GM19463 (cell line): ENCODE measurements at regions not wholly inside any gene's neighbourhood (a gene's known extent, or its start where the extent isn't known, plus 50 kb on each side); places are given as distances from the start of the nearest gene placed in this dataset.
"Not testable (repeated sequence)": the region's sequence is repeated elsewhere in the genome, so short reads cannot be mapped to it uniquely, and the experiment has no call there.

ENCODE experiments used
- ATAC-seq: cut with Tn5 transposase; IDR thresholded peaks from one replicate; pipeline ENCODE4 v1.9.1; 2021; ENCODE audit warnings: mild to moderate bottlenecking, moderate library complexity; ENCODE audit not compliant: unreplicated experiment

DNA sequence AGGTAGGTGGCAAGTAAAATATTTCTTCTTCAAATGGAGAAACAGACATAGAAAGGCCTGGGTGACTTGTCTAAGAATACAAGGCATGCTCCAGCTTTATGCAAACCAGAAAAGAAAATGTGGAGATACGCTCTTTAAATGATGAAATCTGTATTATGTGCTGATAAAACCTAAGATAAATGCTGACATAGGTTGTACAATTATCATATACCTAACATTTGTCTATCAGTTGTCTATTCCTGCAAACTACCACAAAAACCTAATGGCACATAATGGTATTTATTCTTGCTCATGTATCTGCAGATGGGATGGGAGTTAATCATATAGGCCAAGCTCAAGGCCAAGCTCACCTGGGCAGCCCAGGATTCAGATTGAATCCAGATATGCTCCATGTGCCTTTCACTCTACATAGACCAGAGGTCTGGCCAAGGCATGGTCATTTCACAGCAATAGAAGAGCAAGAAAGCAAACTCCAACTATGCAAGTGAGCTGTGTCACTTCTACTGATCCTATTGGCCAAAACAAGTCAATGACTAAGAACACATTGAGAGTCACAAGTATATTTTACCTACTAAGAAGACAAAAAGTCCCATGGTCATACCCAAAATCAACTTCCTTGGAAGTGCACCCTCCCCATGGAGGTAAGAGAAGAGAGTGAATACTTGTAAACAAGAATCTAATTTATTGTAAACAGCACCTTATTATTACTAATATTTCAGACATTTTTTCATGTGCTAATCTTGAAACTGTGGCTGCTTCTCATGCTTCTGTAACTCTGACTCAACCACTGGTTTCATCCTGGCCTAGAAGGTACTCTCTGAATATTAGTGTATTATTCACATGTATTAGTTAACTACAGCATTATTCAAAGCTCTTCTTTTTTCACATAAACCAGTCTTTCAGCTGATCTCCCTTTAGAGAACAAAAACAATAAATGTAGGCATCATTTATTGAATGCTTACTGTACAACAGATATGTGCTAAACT lies 270.7 kb upstream of the SOX9 start:
- peak; percentile 88 for ATAC-seq

- peak; percentile 42 for ATAC-seq
These were observed 270.0 kb upstream of the SOX9 start for GRCh38 chr17:71850812-71851211.

- no peak for ATAC-seq
These were observed 265.8 kb upstream of the SOX9 start for GRCh38 chr17:71855010-71855409.

GRCh38 chr17:71864755-71865154 lies 256.1 kb upstream of the SOX9 start:
- ATAC-seq, result no peak

- ATAC-seq, result no peak
These were observed 254.7 kb upstream of the SOX9 start for GRCh38 chr17:71866095-71866494.

- no peak for ATAC-seq
These were observed 251.5 kb upstream of the SOX9 start for GRCh38 chr17:71869293-71869692.

DNA sequence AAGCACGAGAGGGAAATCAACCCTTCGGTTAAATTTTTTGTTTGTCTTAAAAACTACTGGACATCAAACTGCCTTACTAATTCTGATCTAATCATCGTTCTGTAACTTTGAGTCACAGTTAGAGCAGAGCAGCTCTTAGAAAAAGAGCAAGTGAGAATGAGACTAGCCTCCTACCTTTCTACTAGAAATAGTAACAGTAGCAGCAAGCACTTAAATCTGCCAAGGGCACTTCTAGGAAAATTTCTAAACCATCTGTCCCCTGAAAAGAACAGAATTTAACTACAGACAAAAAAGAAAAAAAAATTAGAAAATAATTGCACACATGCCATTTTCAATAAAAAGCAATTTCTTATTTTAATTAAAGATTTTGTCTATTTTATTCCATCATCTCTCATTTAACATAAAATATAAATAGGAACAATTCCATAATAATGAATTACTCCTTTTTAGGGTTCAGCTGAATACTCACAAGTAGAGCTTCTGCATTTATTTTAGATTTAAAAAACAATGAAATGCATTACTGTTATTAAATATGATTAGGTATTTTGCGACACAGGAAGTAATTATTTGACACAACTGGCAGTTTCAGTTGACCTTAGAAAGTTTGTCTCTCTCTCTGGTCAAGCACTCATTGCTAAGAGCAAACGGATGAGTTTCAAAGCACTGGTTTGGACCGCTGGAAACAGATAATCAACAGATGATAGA lies 250.8 kb upstream of the SOX9 start:
- ATAC-seq, result no peak

- ATAC-seq, result no peak
These were observed 250.3 kb upstream of the SOX9 start for GRCh38 chr17:71870546-71870862.

- ATAC-seq, result no peak
These were observed 247.9 kb upstream of the SOX9 start for GRCh38 chr17:71872843-71873485.

GRCh38 chr17:71874773-71875172 lies 246.0 kb upstream of the SOX9 start:
- ATAC-seq, result not testable (repeated sequence)

GRCh38 chr17:71878271-71878670 lies 242.5 kb upstream of the SOX9 start:
- ATAC-seq, result no peak

DNA sequence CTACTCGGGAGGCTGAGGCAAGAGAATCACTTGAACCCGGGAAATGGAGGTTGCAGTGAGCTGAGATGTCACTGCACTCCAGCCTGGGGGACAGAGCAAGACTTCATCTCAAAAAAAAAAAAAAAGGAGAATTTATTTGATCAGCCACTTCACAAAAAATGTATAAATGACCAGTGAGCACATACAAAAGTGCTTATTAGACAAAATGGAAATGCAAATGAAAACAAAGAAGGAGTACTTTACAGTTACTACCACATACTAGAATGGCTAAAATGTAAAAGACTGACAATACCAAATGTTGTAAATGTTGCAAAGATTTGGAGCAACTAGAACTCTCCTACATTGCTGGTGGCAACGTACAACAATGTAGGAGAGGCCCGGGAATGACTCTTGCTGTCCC lies 241.8 kb upstream of the SOX9 start:
- ATAC-seq, result no peak

DNA sequence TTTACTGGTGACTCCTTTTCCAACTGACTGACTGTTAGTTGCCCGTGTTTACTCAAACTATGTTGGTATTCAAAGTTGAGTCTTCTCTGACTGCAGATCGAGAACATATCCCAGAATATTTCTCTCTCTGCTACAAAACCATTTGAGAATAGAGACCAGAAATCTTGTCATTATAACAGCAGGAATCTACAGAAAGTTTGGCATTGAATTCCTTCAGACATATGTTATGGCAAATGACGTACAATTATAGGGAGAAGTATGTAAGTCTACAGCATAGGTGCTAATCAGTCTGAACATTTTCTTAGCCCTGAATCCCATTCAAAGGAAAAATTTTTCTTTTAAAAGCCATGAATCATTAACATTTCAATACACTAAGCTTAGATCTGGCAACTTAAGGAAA lies 239.8 kb upstream of the SOX9 start:
- no peak for ATAC-seq

GRCh38 chr17:71881581-71881980 lies 239.2 kb upstream of the SOX9 start:
- no peak for ATAC-seq

GRCh38 chr17:71883258-71883657 lies 237.6 kb upstream of the SOX9 start:
- ATAC-seq, result no peak

DNA sequence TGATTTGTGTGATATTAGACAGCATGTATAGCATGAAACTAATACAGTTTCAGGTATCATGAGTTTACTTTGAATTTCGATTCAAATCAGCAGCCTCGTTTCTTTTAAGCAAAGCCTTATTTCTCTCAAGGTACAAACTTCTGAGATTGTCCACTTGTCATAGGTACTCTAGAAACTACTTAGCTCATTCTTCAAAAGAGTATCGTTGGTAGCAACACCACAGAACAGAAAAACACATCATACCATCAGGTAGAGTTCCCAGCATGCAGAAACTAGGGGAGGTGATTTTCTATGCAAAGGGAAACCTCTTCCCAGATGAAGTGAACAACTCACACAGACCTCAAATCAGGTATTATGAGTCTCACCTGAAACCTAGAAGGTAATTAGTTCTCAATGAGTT lies 237.0 kb upstream of the SOX9 start:
- no peak for ATAC-seq

DNA sequence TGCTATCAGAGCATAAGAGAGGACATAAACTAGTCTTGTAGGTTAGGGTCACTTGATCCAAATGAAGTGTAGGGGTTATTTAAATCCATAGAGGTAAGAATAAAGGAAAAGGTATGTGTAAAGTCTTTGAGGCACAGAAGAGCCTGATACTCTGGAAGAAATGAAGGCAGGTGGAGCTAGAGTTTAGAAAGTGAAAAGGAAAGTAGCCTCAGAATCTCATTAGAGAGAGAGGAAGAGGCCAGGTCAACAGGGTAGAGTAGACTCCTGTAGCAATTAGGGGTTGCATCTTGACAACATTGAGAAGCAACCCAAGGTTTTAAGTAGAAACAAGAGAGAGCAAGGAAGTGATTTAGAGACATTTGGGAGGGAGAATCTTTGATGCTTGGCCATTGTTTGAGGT lies 235.2 kb upstream of the SOX9 start:
- no peak for ATAC-seq

GRCh38 chr17:71899317-71899716 lies 221.5 kb upstream of the SOX9 start:
- no peak for ATAC-seq

GRCh38 chr17:71900621-71901229 lies 220.1 kb upstream of the SOX9 start:
- ATAC-seq, result no peak

DNA sequence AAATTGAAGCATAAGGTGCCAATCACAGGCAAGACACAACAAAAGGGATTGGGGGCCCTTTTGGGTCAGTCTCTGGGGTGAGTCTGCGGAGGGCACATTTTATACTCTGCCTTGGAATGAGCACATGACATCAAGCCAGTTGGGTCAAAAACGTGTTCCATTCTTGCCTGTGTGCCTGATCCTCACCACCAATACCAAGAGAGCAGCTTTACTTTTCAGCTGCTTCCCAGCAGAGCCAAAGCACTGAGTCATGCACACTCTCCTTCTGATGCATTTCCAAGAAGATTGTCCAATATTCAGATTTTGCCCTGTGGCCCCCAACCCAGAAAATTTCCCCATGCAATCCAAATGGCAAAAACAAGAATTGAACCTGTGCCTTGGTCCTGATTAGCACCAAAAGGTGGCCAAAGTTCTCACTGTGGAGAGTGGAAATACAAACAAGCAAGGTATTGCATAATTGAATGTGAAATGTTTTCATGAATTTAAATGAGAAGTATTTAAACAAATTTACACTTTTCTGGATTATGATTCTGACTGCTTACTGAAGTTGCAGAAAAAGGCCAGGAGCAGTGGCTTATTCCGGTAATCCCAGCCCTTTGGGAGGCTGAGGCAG lies 217.8 kb upstream of the SOX9 start:
- no peak for ATAC-seq
